ENCODE measurements at regions not wholly inside any gene's neighbourhood (a gene's known extent, or its start where the extent isn't known, plus 50 kb on each side); places are given as distances from the start of the nearest gene placed in this dataset.

DNA sequence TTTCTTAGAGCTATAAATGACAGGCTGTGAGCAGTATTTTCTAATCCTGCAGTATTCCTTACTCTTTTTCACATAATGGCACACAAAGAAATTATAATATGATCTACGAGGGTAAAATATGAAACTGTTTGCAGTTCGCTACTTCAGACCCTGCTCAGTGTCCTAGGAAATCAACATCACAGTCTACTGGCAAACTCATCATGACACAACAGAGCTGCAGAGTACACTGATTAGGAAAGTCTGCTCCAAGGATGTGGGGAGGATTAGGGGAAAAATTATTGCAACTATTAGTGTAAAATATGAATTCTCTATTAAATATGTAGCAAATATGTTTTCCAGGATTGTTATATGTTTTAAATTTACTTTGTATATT, 149.2 kb upstream of the REG3G start:
- no peak for DNase-seq
- Histone ChIP-seq H3K9me3 (ENCODE audit: control insufficient read depth, low read length) (no peaks in the 10 kb centered on the region), H3K4me3 (ENCODE audit: low read length) (no peak overlapping the region), H3K4me1 (ENCODE audit: control insufficient read depth, insufficient read depth, low read length) (no peaks in the 10 kb centered on the region), H3K9ac (ENCODE audit: extremely low read depth, low read length, poor library complexity, severe bottlenecking) (no peak overlapping the region), H3K27me3 (ENCODE audit: control insufficient read depth, insufficient read depth, low read length, poor library complexity, severe bottlenecking) (no peaks in the 10 kb centered on the region), H3K27ac (ENCODE audit: low read depth, low read length) (no peak overlapping the region), H3K36me3 (ENCODE audit: control insufficient read depth, insufficient read depth, low read length) (no peaks in the 10 kb centered on the region)
- Mint-ChIP-seq H3K36me3 (ENCODE audit: low read depth) (no peaks in the 10 kb centered on the region), H3K27ac (no peak overlapping the region), H3K4me3 (no peak overlapping the region), H3K9me3 (no peaks in the 10 kb centered on the region), H3K27me3 (ENCODE audit: insufficient read depth) (no peaks in the 10 kb centered on the region), H3K4me1 (no peaks in the 10 kb centered on the region)
- TF ChIP-seq, protein P1, sequence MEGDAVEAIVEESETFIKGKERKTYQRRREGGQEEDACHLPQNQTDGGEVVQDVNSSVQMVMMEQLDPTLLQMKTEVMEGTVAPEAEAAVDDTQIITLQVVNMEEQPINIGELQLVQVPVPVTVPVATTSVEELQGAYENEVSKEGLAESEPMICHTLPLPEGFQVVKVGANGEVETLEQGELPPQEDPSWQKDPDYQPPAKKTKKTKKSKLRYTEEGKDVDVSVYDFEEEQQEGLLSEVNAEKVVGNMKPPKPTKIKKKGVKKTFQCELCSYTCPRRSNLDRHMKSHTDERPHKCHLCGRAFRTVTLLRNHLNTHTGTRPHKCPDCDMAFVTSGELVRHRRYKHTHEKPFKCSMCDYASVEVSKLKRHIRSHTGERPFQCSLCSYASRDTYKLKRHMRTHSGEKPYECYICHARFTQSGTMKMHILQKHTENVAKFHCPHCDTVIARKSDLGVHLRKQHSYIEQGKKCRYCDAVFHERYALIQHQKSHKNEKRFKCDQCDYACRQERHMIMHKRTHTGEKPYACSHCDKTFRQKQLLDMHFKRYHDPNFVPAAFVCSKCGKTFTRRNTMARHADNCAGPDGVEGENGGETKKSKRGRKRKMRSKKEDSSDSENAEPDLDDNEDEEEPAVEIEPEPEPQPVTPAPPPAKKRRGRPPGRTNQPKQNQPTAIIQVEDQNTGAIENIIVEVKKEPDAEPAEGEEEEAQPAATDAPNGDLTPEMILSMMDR (conservative IDR thresholded peaks at IDR 0.05), result no peak
- 83% methylated on average over 2 of the region's 2 CpGs; no CpG with 5 or more reads in 1 of the 2 experiments for WGBS, 2 experiments (ENCODE audit: insufficient coverage in 1 of 2, insufficient read length in 1 of 2)

DNA sequence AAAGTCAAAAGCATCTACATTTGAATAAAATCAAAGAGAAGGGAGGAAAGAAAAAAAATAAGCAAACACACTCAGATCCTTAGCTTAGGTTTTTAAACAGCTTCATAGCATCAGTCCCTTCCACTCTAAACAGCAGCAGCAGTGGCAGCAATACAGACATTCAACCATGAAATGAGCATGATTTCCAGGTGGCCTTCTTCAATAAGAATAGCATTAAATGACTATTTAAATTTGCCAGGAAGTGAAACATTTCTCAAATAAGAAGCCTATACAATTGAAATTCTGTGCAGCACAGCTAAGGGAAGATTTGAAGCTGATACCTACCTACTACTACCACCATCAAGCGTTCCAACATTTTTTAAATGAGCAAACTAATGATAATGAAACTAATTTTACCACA, 138.1 kb upstream of the REG3G start:
- no peak overlapping the region for H3K9ac ChIP-seq (ENCODE audit: extremely low read depth, low read length, poor library complexity, severe bottlenecking)
- H3K27ac Mint-ChIP-seq, result no peak overlapping the region
- no peaks in the 10 kb centered on the region for H3K9me3 Mint-ChIP-seq
- no peak overlapping the region for H3K4me3 Mint-ChIP-seq
- 83% methylated on average over 1 of the region's 1 CpG; no CpG with 5 or more reads in 1 of the 2 experiments for WGBS, 2 experiments (ENCODE audit: insufficient coverage in 1 of 2, insufficient read length in 1 of 2)
- H3K27me3 ChIP-seq (ENCODE audit: control insufficient read depth, insufficient read depth, low read length, poor library complexity, severe bottlenecking), result no peaks in the 10 kb centered on the region
- no peak overlapping the region for H3K27ac ChIP-seq (ENCODE audit: low read depth, low read length)
- H3K36me3 ChIP-seq (ENCODE audit: control insufficient read depth, insufficient read depth, low read length), result no peaks in the 10 kb centered on the region
- H3K36me3 Mint-ChIP-seq (ENCODE audit: low read depth), result no peaks in the 10 kb centered on the region
- no peaks in the 10 kb centered on the region for H3K4me1 Mint-ChIP-seq
- H3K9me3 ChIP-seq (ENCODE audit: control insufficient read depth, low read length), result no peaks in the 10 kb centered on the region
- H3K27me3 Mint-ChIP-seq (ENCODE audit: insufficient read depth), result no peaks in the 10 kb centered on the region
- H3K4me3 ChIP-seq (ENCODE audit: low read length), result no peak overlapping the region
- TF ChIP-seq, protein P1 (conservative IDR thresholded peaks at IDR 0.05), result no peak
- no peak for DNase-seq
- H3K4me1 ChIP-seq (ENCODE audit: control insufficient read depth, insufficient read depth, low read length), result no peaks in the 10 kb centered on the region

DNA sequence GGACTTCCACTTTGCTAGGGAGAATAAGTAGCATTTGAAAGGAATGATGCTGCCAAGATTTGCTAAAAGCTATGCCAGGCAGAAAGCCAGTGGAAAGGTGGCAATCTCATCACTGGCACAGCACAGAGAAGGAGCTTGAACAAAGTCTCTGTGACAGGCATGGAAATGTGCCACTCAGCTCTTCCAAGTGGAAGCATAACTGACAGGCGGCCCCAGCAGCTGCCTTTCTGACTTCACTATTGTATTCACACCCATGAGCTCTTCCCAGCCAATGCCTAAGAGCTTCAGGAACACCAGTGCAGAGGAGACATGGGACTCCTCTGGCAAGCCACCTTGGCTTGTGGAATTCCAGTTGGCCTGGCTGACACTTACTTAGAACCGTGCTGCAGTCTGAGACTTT, 134.6 kb upstream of the REG3G start:
- no peaks in the 10 kb centered on the region for H3K4me1 Mint-ChIP-seq
- no peaks in the 10 kb centered on the region for H3K27me3 Mint-ChIP-seq (ENCODE audit: insufficient read depth)
- H3K27ac Mint-ChIP-seq, result no peak overlapping the region
- H3K36me3 Mint-ChIP-seq (ENCODE audit: low read depth), result no peaks in the 10 kb centered on the region
- Histone ChIP-seq H3K36me3 (ENCODE audit: control insufficient read depth, insufficient read depth, low read length) (no peaks in the 10 kb centered on the region), H3K4me3 (ENCODE audit: low read length) (no peak overlapping the region), H3K9ac (ENCODE audit: extremely low read depth, low read length, poor library complexity, severe bottlenecking) (no peak overlapping the region), H3K27ac (ENCODE audit: low read depth, low read length) (no peak overlapping the region), H3K9me3 (ENCODE audit: control insufficient read depth, low read length) (no peaks in the 10 kb centered on the region), H3K27me3 (ENCODE audit: control insufficient read depth, insufficient read depth, low read length, poor library complexity, severe bottlenecking) (no peaks in the 10 kb centered on the region), H3K4me1 (ENCODE audit: control insufficient read depth, insufficient read depth, low read length) (no peaks in the 10 kb centered on the region)
- TF ChIP-seq, protein P1 (conservative IDR thresholded peaks at IDR 0.05), result no peak
- WGBS, 2 experiments (ENCODE audit: insufficient coverage in 1 of 2, insufficient read length in 1 of 2), result 89 to 90% methylated on average over 2 of the region's 2 CpGs
- no peak for DNase-seq
- no peak overlapping the region for H3K4me3 Mint-ChIP-seq
- H3K9me3 Mint-ChIP-seq, result no peaks in the 10 kb centered on the region
